ENCODE measurements at regions not wholly inside any gene's neighbourhood (a gene's known extent, or its start where the extent isn't known, plus 50 kb on each side); places are given as distances from the start of the nearest gene placed in this dataset.

GRCh38 chr6:11431455-11431937 lies 106.1 kb upstream of the TMEM170B start (continued):
- no peak for TF ChIP-seq UBTF (CRISPR knock-in tag; IDR thresholded peaks at IDR 0.05)
- TF ChIP-seq ZNF691 (CRISPR knock-in tag; IDR thresholded peaks at IDR 0.05; ENCODE audit: borderline replicate concordance, low read depth): no peak
- TF ChIP-seq MLX (CRISPR knock-in tag; IDR thresholded peaks at IDR 0.05): no peak
- no peak for TF ChIP-seq HNF1A (IDR thresholded peaks at IDR 0.05; ENCODE audit: low read depth)
- TF ChIP-seq HNF1A (CRISPR knock-in tag; IDR thresholded peaks at IDR 0.05; ENCODE audit: borderline replicate concordance): peak; percentile 22; the same call in 1 of the 2 replicates
- TF ChIP-seq ZNF263 (CRISPR knock-in tag; IDR thresholded peaks at IDR 0.05): no peak
- TF ChIP-seq ZNF850 (CRISPR knock-in tag; conservative IDR thresholded peaks at IDR 0.05): no peak
- no peak for TF ChIP-seq ZNF674 (CRISPR knock-in tag; IDR thresholded peaks at IDR 0.05; ENCODE audit: low read depth)
- TF ChIP-seq ZSCAN25 (CRISPR knock-in tag; IDR thresholded peaks at IDR 0.05): no peak; the same call in 1 of the 2 replicates
- TF ChIP-seq ZNF276 (CRISPR knock-in tag; IDR thresholded peaks at IDR 0.05; ENCODE audit: low read depth): 0 out of 2 replicates have a peak, but pooled peaks have one; percentile 63
- peak; percentile 76; the same call in 1 of the 2 replicates for TF ChIP-seq NFIC (IDR thresholded peaks at IDR 0.05; ENCODE audit: low read length)
- no peak for TF ChIP-seq ZFAT (CRISPR knock-in tag; conservative IDR thresholded peaks at IDR 0.05)
- peak; percentile 55; the same call in 1 of the 2 replicates for TF ChIP-seq TFE3 (CRISPR knock-in tag; IDR thresholded peaks at IDR 0.05)
- no peak for TF ChIP-seq KLF12 (CRISPR knock-in tag; IDR thresholded peaks at IDR 0.05; ENCODE audit: borderline replicate concordance)
- TF ChIP-seq PBX3 (CRISPR knock-in tag; IDR thresholded peaks at IDR 0.05; ENCODE audit: borderline replicate concordance): no peak
- TF ChIP-seq MXI1 (IDR thresholded peaks at IDR 0.05; ENCODE audit: borderline replicate concordance, low read depth, low read length): no peak

All from HepG2 (cell line).